K562 (cell line): ENCODE measurements at regions not wholly inside any gene's neighbourhood (a gene's known extent, or its start where the extent isn't known, plus 50 kb on each side); places are given as distances from the start of the nearest gene placed in this dataset.

ENCODE experiments used
- ATAC-seq: fragments of 200-7000 bp; cut with Tn5 transposase; 3 replicates; pipeline ENCODE4 v1.9.1; 2020; ENCODE audit warnings: moderate library complexity
- BruUV-seq: library from RNA; stranded (reverse); fragments of 400-500 nt; replicated peaks from 2 replicates; lab custom pipeline; 2021; lab: Mats Ljungman, UMichigan
- CTCF ChIA-PET: fragments of 300-600 bp; formaldehyde crosslinking; extraction: SDS; loops from one replicate; lab custom pipeline; 2021; ENCODE audit warnings: low intra/inter-chr PET ratio; lab: Yijun Ruan, JAX
- POLR2A ChIA-PET: fragments of 300-600, 350-650 bp; sonication (Branson Sonifier 250); formaldehyde crosslinking; extraction: SDS; loops from one replicate; lab custom pipeline; 2021; ENCODE audit warnings: antibody characterized with exemption, inconsistent platforms; lab: Yijun Ruan, JAX
- DNase-seq, 4 experiments: peaks; one replicate each; pipeline versions ENCODE4 v3.0.0 to v3.0.0-alpha.2; 2011 to 2018; ENCODE audit warnings: low spot score in 3 of 4, mixed read lengths in 3 of 4; ENCODE audit errors: extremely low read depth in 1 of 4
- FAIRE-seq: peaks from 2 replicates; lab custom pipeline; 2011; peaks lifted over from hg19 to GRCh38; lab: Jason Lieb, UNC
- H2AFZ ChIP-seq: 2 replicates; pipeline ENCODE4 v1.6.0; 2011; ENCODE audit warnings: low read depth, low read length, control low read depth, inconsistent platforms
- H3K27ac ChIP-seq: fragments of 200-600 bp; 3 replicates; pipeline ENCODE4 v1.8.0; 2011; ENCODE audit warnings: low read depth, mild to moderate bottlenecking, control low read depth, inconsistent platforms, low read length, moderate library complexity, mixed read lengths; ENCODE audit errors: extremely low read depth
- H3K27me3 ChIP-seq, 2 experiments: fragments of 300-600 bp in 1 of 2; 2 replicates in 1 of 2; 3 replicates in 1 of 2; pipeline versions ENCODE4 v1.6.0 to v1.8.0; 2011; ENCODE audit warnings: inconsistent platforms in 2 of 2, low read length in 2 of 2, mild to moderate bottlenecking in 1 of 2, mixed read lengths in 1 of 2, moderate library complexity in 1 of 2; ENCODE audit not compliant: control insufficient read depth in 2 of 2, insufficient read depth in 2 of 2
- H3K36me3 ChIP-seq: fragments of 300-600 bp; 3 replicates; pipeline ENCODE4 v1.8.0; 2011; ENCODE audit warnings: mild to moderate bottlenecking, low read length, inconsistent platforms; ENCODE audit not compliant: control insufficient read depth, insufficient read depth
- H3K4me1 ChIP-seq, 2 experiments: fragments of 200-600 bp in 1 of 2; replicated peaks in 1 of 2; 2 replicates in 1 of 2; 3 replicates in 1 of 2; pipeline versions ENCODE4 v1.5.1 to v1.8.0; 2011; ENCODE audit warnings: inconsistent platforms in 2 of 2, low read length in 2 of 2, mild to moderate bottlenecking in 1 of 2, mixed read lengths in 1 of 2, moderate library complexity in 1 of 2; ENCODE audit not compliant: control insufficient read depth in 2 of 2, insufficient read depth in 2 of 2
- H3K4me2 ChIP-seq: 2 replicates; pipeline ENCODE4 v1.6.1; 2011; ENCODE audit warnings: low read length, control low read depth, inconsistent platforms, mixed read lengths; ENCODE audit not compliant: insufficient read depth
- H3K4me3 ChIP-seq: fragments of 200-600 bp; sonication (generic), shearing (Covaris generic); 2 replicates; pipeline ENCODE4 v1.5.1; 2016; ENCODE audit warnings: control low read depth, inconsistent platforms
- H3K79me2 ChIP-seq: fragments of 200-600 bp; 3 replicates; pipeline ENCODE4 v1.8.0; 2011; ENCODE audit warnings: low read length, inconsistent platforms; ENCODE audit not compliant: control insufficient read depth, insufficient read depth
- H3K9ac ChIP-seq, 2 experiments: 2 replicates each; pipeline versions ENCODE4 v1.6.0 to v1.6.1; 2011; ENCODE audit warnings: low read depth in 2 of 2, low read length in 2 of 2, control low read depth in 1 of 2, inconsistent platforms in 1 of 2, mild to moderate bottlenecking in 1 of 2, mixed read lengths in 1 of 2; ENCODE audit not compliant: insufficient read depth in 1 of 2
- H3K9me1 ChIP-seq: one replicate; pipeline ENCODE4 v1.6.0; 2011; ENCODE audit warnings: inconsistent platforms, mild to moderate bottlenecking, low read length, moderate library complexity; ENCODE audit not compliant: control insufficient read depth, insufficient read depth
- H3K9me3 ChIP-seq: replicated peaks from 2 replicates; pipeline ENCODE4 v1.5.1; 2011; ENCODE audit warnings: low read depth, low read length, inconsistent platforms; ENCODE audit not compliant: control insufficient read depth, insufficient read depth
- H4K20me1 ChIP-seq: replicated peaks from 2 replicates; pipeline ENCODE4 v1.6.1; 2011; ENCODE audit warnings: low read length, inconsistent platforms, mixed read lengths; ENCODE audit not compliant: control insufficient read depth, insufficient read depth
- IRF9 ChIP-seq: fragments of 450-650 bp; IDR thresholded peaks from 2 replicates; pipeline ENCODE4 v1.6.1; 2016; ENCODE audit warnings: missing biosample characterization, missing genetic modification characterization
- ZNF583 ChIP-seq: fragments of 250-450 bp; sonication (Bioruptor Pico); IDR thresholded peaks from 2 replicates; pipeline ENCODE4 v1.4.0; 2020
- WGBS: fragments of 100-300 bp; shearing (Covaris generic); methylation state at CpG from one replicate; pipeline ENCODE4 v1.1.6; 2016; ENCODE audit warnings: low coverage, mixed read lengths; ENCODE audit not compliant: insufficient coverage; ENCODE audit errors: missing lambda C conversion rate; 5-methylcytosine and 5-hydroxymethylcytosine counted together
- in situ Hi-C: fragments of 300-500 bp; cut with MboI; formaldehyde crosslinking; loops from 4 replicates; pipeline ENCODE4 v1.15.0; 2018; ENCODE audit warnings: inconsistent platforms, mixed read lengths
- intact Hi-C: fragments of 100-400 bp; cut with micrococcal nuclease; formaldehyde crosslinking; loops from 2 replicates; pipeline ENCODE4 v1.14.2; 2022
- TF ChIP-seq, protein P1 (sequence below): sonication (generic); formaldehyde crosslinking; IDR thresholded peaks from 2 replicates; pipeline ENCODE4 v1.8.1; 2023; ENCODE audit warnings: mild to moderate bottlenecking, missing genetic modification reagents

- TF ChIP-seq, protein P1, sequence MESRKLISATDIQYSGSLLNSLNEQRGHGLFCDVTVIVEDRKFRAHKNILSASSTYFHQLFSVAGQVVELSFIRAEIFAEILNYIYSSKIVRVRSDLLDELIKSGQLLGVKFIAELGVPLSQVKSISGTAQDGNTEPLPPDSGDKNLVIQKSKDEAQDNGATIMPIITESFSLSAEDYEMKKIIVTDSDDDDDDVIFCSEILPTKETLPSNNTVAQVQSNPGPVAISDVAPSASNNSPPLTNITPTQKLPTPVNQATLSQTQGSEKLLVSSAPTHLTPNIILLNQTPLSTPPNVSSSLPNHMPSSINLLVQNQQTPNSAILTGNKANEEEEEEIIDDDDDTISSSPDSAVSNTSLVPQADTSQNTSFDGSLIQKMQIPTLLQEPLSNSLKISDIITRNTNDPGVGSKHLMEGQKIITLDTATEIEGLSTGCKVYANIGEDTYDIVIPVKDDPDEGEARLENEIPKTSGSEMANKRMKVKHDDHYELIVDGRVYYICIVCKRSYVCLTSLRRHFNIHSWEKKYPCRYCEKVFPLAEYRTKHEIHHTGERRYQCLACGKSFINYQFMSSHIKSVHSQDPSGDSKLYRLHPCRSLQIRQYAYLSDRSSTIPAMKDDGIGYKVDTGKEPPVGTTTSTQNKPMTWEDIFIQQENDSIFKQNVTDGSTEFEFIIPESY (CRISPR knock-in tag) = no peak
- TF ChIP-seq ZNF583 (CRISPR knock-in tag) = no peak
- no peak for TF ChIP-seq IRF9
- TF ChIP-seq, all 486 proteins: peak for 0
- FAIRE-seq = no peak
- Histone ChIP-seq H3K4me3 (no peak overlapping the region), H4K20me1 (no peaks in the 10 kb centered on the region), H3K27ac (no peak overlapping the region), H3K9me3 (no peaks in the 10 kb centered on the region; the same call in 1 of the 2 replicates), H3K36me3 (no peaks in the 10 kb centered on the region), H3K27me3 (no peaks in the 10 kb centered on the region), H3K79me2 (no peaks in the 10 kb centered on the region), H3K4me2 (no peak overlapping the region), H2AFZ (peak overlapping the region; percentile 13; the same call in 1 of the 2 replicates), H3K9ac (no peak overlapping the region), H3K4me1 (no peaks in the 10 kb centered on the region; a peak in 1 of 5 replicates), H3K9me1 (no peaks in the 10 kb centered on the region)
- ChIA-PET CTCF (no interaction called here), POLR2A (interaction anchor here (0.7 kb wide), 1 partner anchor 13 kb away, joined by 4 read pairs; no protein-coding TSS in a partner anchor)
- in situ Hi-C loops = no loop called here
- no TSS peak for BruUV-seq
- intact Hi-C loops = no loop called here
- DNase-seq = no peak
- no peak for ATAC-seq
- 41% methylated on average over 4 of the region's 4 CpGs for WGBS
Measured at GRCh38 chr18:3354506-3354905, 92.6 kb downstream of the MYL12B start.
